BLaER1 treated with 17β-estradiol and CSF1 and Interleukin-3, amounts not matched to agents 10 nM and 100 nM (cell line): ENCODE measurements at regions not wholly inside any gene's neighbourhood (a gene's known extent, or its start where the extent isn't known, plus 50 kb on each side); places are given as distances from the start of the nearest gene placed in this dataset.
"Not testable (repeated sequence)": the region's sequence is repeated elsewhere in the genome, so short reads cannot be mapped to it uniquely, and the experiment has no call there.

ENCODE experiments used
- H3K27ac ChIP-seq, 11 experiments: shearing (Covaris generic); formaldehyde crosslinking; 2 replicates each; pipeline ENCODE4 v1.8.1; 2022
- H3K27me3 ChIP-seq, 11 experiments: shearing (Covaris generic); formaldehyde crosslinking; 2 replicates each; pipeline ENCODE4 v1.8.1; 2022
- H3K36me3 ChIP-seq, 11 experiments: shearing (Covaris generic); formaldehyde crosslinking; 2 replicates each; pipeline ENCODE4 v1.8.1; 2022
- H3K4me1 ChIP-seq, 10 experiments: shearing (Covaris generic); formaldehyde crosslinking; 2 replicates each; pipeline ENCODE4 v1.8.1; 2022
- H3K4me2 ChIP-seq, 11 experiments: shearing (Covaris generic); formaldehyde crosslinking; 2 replicates each; pipeline ENCODE4 v1.8.1; 2022
- H3K4me3 ChIP-seq, 10 experiments: shearing (Covaris generic); formaldehyde crosslinking; 2 replicates each; pipeline ENCODE4 v1.8.1; 2022
- H3K9ac ChIP-seq, 11 experiments: shearing (Covaris generic); formaldehyde crosslinking; 2 replicates each; pipeline ENCODE4 v1.8.1; 2022
- H3K9me3 ChIP-seq, 11 experiments: shearing (Covaris generic); formaldehyde crosslinking; replicated peaks in 1 of 11; 2 replicates each; pipeline ENCODE4 v1.8.1; 2022
- H4K20me1 ChIP-seq, 11 experiments: shearing (Covaris generic); formaldehyde crosslinking; 2 replicates each; pipeline ENCODE4 v1.8.1; 2022
- Cebpa-rat ChIP-seq, 11 experiments: shearing (Covaris generic); IDR thresholded peaks; 2 replicates each; pipeline ENCODE4 v1.8.1; 2022

GRCh38 chr1:194857413-194857812 lies 1671.0 kb upstream of the B3GALT2 start:
- H3K4me3 ChIP-seq = no peak overlapping the region
- no peak overlapping the region for H3K27ac ChIP-seq
- no peaks in the 10 kb centered on the region for H3K27me3 ChIP-seq
- no peak overlapping the region for H3K9ac ChIP-seq
- H3K9me3 ChIP-seq = peaks cover 0 to 21% (median 8%) of the 10 kb centered on the region in 11 experiments; a peak in 14 of 22 replicates
- H4K20me1 ChIP-seq = no peaks in the 10 kb centered on the region
- H3K36me3 ChIP-seq = no peaks in the 10 kb centered on the region
- no peak for TF ChIP-seq Cebpa-rat (IDR thresholded peaks at IDR 0.05)
- H3K4me1 ChIP-seq = no peaks in the 10 kb centered on the region
- no peak overlapping the region for H3K4me2 ChIP-seq

- Histone ChIP-seq H3K4me1 (no peaks in the 10 kb centered on the region), H3K4me3 (no peak overlapping the region), H3K9ac (no peak overlapping the region)
Measured at GRCh38 chr1:194848846-194849245, 1662.4 kb upstream of the B3GALT2 start.

GRCh38 chr1:194846488-194846887 lies 1660.1 kb upstream of the B3GALT2 start:
- Histone ChIP-seq H3K4me2 (no peak overlapping the region), H3K4me3 (no peak overlapping the region), H3K27me3 (no peaks in the 10 kb centered on the region), H3K9me3 (no peaks in the 10 kb centered on the region), H4K20me1 (no peaks in the 10 kb centered on the region), H3K4me1 (no peaks in the 10 kb centered on the region), H3K9ac (no peak overlapping the region), H3K36me3 (no peaks in the 10 kb centered on the region), H3K27ac (no peak overlapping the region)
- no peak for TF ChIP-seq Cebpa-rat (IDR thresholded peaks at IDR 0.05)

More at GRCh38 chr1:194848846-194849245, 1662.4 kb upstream of the B3GALT2 start:
- no peaks in the 10 kb centered on the region for H4K20me1 ChIP-seq
- no peak overlapping the region for H3K27ac ChIP-seq
- H3K27me3 ChIP-seq = no peaks in the 10 kb centered on the region
- no peak for TF ChIP-seq Cebpa-rat (IDR thresholded peaks at IDR 0.05)
- no peak overlapping the region for H3K4me2 ChIP-seq
- no peaks in the 10 kb centered on the region for H3K36me3 ChIP-seq
- no peaks in the 10 kb centered on the region for H3K9me3 ChIP-seq

- H3K4me2 ChIP-seq = no peak overlapping the region
- no peaks in the 10 kb centered on the region for H3K27me3 ChIP-seq
- H3K9me3 ChIP-seq = no peaks in the 10 kb centered on the region
- no peak overlapping the region for H3K4me3 ChIP-seq
- H3K9ac ChIP-seq = no peak overlapping the region
- no peaks in the 10 kb centered on the region for H4K20me1 ChIP-seq
- no peak for TF ChIP-seq Cebpa-rat (IDR thresholded peaks at IDR 0.05)
- no peak overlapping the region for H3K27ac ChIP-seq
- no peaks in the 10 kb centered on the region for H3K36me3 ChIP-seq
- no peaks in the 10 kb centered on the region for H3K4me1 ChIP-seq
Measured at GRCh38 chr1:194843077-194843476, 1656.7 kb upstream of the B3GALT2 start.

- no peak for TF ChIP-seq Cebpa-rat (IDR thresholded peaks at IDR 0.05)
- Histone ChIP-seq H3K9me3 (no peaks in the 10 kb centered on the region), H3K4me1 (peaks cover 0 to 24% (median 11%) of the 10 kb centered on the region in 10 experiments; a peak in 12 of 20 replicates), H3K27ac (no peak overlapping the region), H4K20me1 (no peaks in the 10 kb centered on the region), H3K4me3 (no peak overlapping the region), H3K27me3 (no peaks in the 10 kb centered on the region), H3K4me2 (no peak overlapping the region), H3K9ac (no peak overlapping the region), H3K36me3 (no peaks in the 10 kb centered on the region)
Measured at GRCh38 chr1:194833111-194833510, 1646.7 kb upstream of the B3GALT2 start.

GRCh38 chr1:194831595-194831994 lies 1645.2 kb upstream of the B3GALT2 start:
- H3K9ac ChIP-seq, H3K9me3 ChIP-seq, H4K20me1 ChIP-seq, H3K4me3 ChIP-seq, H3K36me3 ChIP-seq, H3K27ac ChIP-seq, H3K27me3 ChIP-seq: not testable (repeated sequence)
- Histone ChIP-seq H3K4me1 (peaks cover 0 to 24% (median 11%) of the 10 kb centered on the region in 10 experiments; a peak in 12 of 20 replicates), H3K4me2 (peak overlapping the region in 3 of 11 experiments; percentile 51 to 64 (median 61); a peak in 5 of 22 replicates)

GRCh38 chr1:194830387-194830786 lies 1644.0 kb upstream of the B3GALT2 start:
- no peaks in the 10 kb centered on the region for H3K36me3 ChIP-seq
- no peak for TF ChIP-seq Cebpa-rat (IDR thresholded peaks at IDR 0.05)
- peaks cover 0 to 24% (median 11%) of the 10 kb centered on the region in 10 experiments; a peak in 12 of 20 replicates for H3K4me1 ChIP-seq
- H3K9me3 ChIP-seq = no peaks in the 10 kb centered on the region
- no peak overlapping the region for H3K9ac ChIP-seq
- no peaks in the 10 kb centered on the region for H3K27me3 ChIP-seq
- no peaks in the 10 kb centered on the region for H4K20me1 ChIP-seq
- H3K4me3 ChIP-seq = no peak overlapping the region
- peak overlapping the region in 8 of 11 experiments; percentile 2 to 76 (median 51); a peak in 13 of 22 replicates for H3K4me2 ChIP-seq
- no peak overlapping the region; a peak in 1 of 22 replicates for H3K27ac ChIP-seq

GRCh38 chr1:194829492-194829891 lies 1643.1 kb upstream of the B3GALT2 start:
- Histone ChIP-seq H3K27ac (no peak overlapping the region), H3K27me3 (no peaks in the 10 kb centered on the region), H3K4me2 (peak overlapping the region in 5 of 11 experiments; percentile 30 to 76 (median 61); a peak in 7 of 22 replicates), H4K20me1 (no peaks in the 10 kb centered on the region), H3K4me1 (peaks cover 0 to 24% (median 11%) of the 10 kb centered on the region in 10 experiments; a peak in 12 of 20 replicates), H3K9ac (no peak overlapping the region), H3K4me3 (no peak overlapping the region), H3K9me3 (no peaks in the 10 kb centered on the region), H3K36me3 (no peaks in the 10 kb centered on the region)
- no peak for TF ChIP-seq Cebpa-rat (IDR thresholded peaks at IDR 0.05)

- H3K4me2 ChIP-seq = no peak overlapping the region
- H3K4me3 ChIP-seq = no peak overlapping the region
- H3K27me3 ChIP-seq = no peaks in the 10 kb centered on the region
- H3K9me3 ChIP-seq = no peaks in the 10 kb centered on the region
- peaks cover 0 to 14% (median 4%) of the 10 kb centered on the region in 10 experiments; a peak in 12 of 20 replicates for H3K4me1 ChIP-seq
- no peaks in the 10 kb centered on the region for H4K20me1 ChIP-seq
- H3K27ac ChIP-seq = no peak overlapping the region
- H3K36me3 ChIP-seq = no peaks in the 10 kb centered on the region
- no peak for TF ChIP-seq Cebpa-rat (IDR thresholded peaks at IDR 0.05)
- H3K9ac ChIP-seq = no peak overlapping the region
Measured at GRCh38 chr1:194825382-194825781, 1639.0 kb upstream of the B3GALT2 start.

GRCh38 chr1:194821091-194821490 lies 1634.7 kb upstream of the B3GALT2 start:
- no peaks in the 10 kb centered on the region for H3K4me1 ChIP-seq
- H3K4me3 ChIP-seq = no peak overlapping the region
- H3K4me2 ChIP-seq = no peak overlapping the region
- no peak overlapping the region for H3K9ac ChIP-seq
- TF ChIP-seq Cebpa-rat (IDR thresholded peaks at IDR 0.05) = no peak
- no peaks in the 10 kb centered on the region for H3K27me3 ChIP-seq
- no peaks in the 10 kb centered on the region for H3K9me3 ChIP-seq
- no peaks in the 10 kb centered on the region for H3K36me3 ChIP-seq
- no peak overlapping the region for H3K27ac ChIP-seq
- no peaks in the 10 kb centered on the region for H4K20me1 ChIP-seq
